SU-DHL-6 (cell line): ENCODE measurements at regions not wholly inside any gene's neighbourhood (a gene's known extent, or its start where the extent isn't known, plus 50 kb on each side); places are given as distances from the start of the nearest gene placed in this dataset.

ENCODE experiments used
- H2AFZ ChIP-seq: fragments of 200-600 bp; sonication (generic); 2 replicates; pipeline ENCODE4 v1.6.1; 2014; ENCODE audit warnings: low read depth, mild to moderate bottlenecking, moderate library complexity, mixed read lengths, antibody characterized with exemption, low read length; ENCODE audit not compliant: severe bottlenecking
- H3F3A ChIP-seq: fragments of 200-600 bp; shearing (Covaris generic); 2 replicates; pipeline ENCODE4 v1.6.0; 2016; ENCODE audit warnings: antibody characterized with exemption, mild to moderate bottlenecking; ENCODE audit not compliant: insufficient read depth
- H3K27ac ChIP-seq: fragments of 200-600 bp; sonication (generic); 2 replicates; pipeline ENCODE4 v1.5.1; 2016; ENCODE audit warnings: low read depth, mild to moderate bottlenecking, low read length, moderate library complexity, mixed read lengths
- H3K27me3 ChIP-seq: fragments of 200-600 bp; sonication (generic), shearing (Covaris generic); 2 replicates; pipeline ENCODE4 v1.6.0; 2014; ENCODE audit warnings: mild to moderate bottlenecking, low read length
- H3K36me3 ChIP-seq: fragments of 200-600 bp; sonication (generic); 2 replicates; pipeline ENCODE4 v1.6.1; 2014; ENCODE audit warnings: mild to moderate bottlenecking, low read length, mixed read lengths
- H3K4me2 ChIP-seq: fragments of 300-600, 200-600 bp; shearing (Covaris generic), sonication (generic); 2 replicates; pipeline ENCODE4 v1.6.0; 2014; ENCODE audit warnings: low read length, low read depth, mild to moderate bottlenecking; ENCODE audit not compliant: poor library complexity, severe bottlenecking
- H3K4me3 ChIP-seq: fragments of 200-600 bp; sonication (generic); 2 replicates; pipeline ENCODE4 v1.5.1; 2014; ENCODE audit warnings: antibody characterized with exemption, low read length, mild to moderate bottlenecking, mixed read lengths; ENCODE audit not compliant: insufficient read depth, poor library complexity, severe bottlenecking
- H3K79me2 ChIP-seq: fragments of 200-600 bp; sonication (generic); 2 replicates; pipeline ENCODE4 v1.6.1; 2014; ENCODE audit warnings: mild to moderate bottlenecking, low read length, moderate library complexity; ENCODE audit not compliant: insufficient read depth
- H3K9ac ChIP-seq: fragments of 200-600 bp; sonication (generic); 2 replicates; pipeline ENCODE4 v1.7.0; 2014; ENCODE audit warnings: mild to moderate bottlenecking, low read length
- H3K9me2 ChIP-seq: fragments of 200-600 bp; sonication (generic); replicated peaks from 2 replicates; pipeline ENCODE4 v1.6.1; 2014; ENCODE audit warnings: low read length; ENCODE audit not compliant: insufficient read depth
- H3K9me3 ChIP-seq: fragments of 200-600 bp; sonication (generic); 2 replicates; pipeline ENCODE4 v1.6.1; 2014; ENCODE audit warnings: low read length, mixed read lengths; ENCODE audit not compliant: insufficient read depth
- H4K20me1 ChIP-seq: fragments of 200-600 bp; sonication (generic); 2 replicates; pipeline ENCODE4 v1.6.1; 2014; ENCODE audit warnings: low read depth, mild to moderate bottlenecking, antibody characterized with exemption, low read length, moderate library complexity, mixed read lengths
- CTCF ChIP-seq: fragments of 200-600 bp; sonication (generic); IDR thresholded peaks from one replicate; pipeline ENCODE4 v1.5.1; 2017; ENCODE audit warnings: antibody characterized with exemption, mild to moderate bottlenecking, low read length, moderate library complexity; ENCODE audit not compliant: insufficient read depth, poor library complexity, severe bottlenecking
- EZH2phosphoT487 ChIP-seq: fragments of 200-600 bp; sonication (generic), shearing (Covaris generic); conservative IDR thresholded peaks from 2 replicates; pipeline ENCODE4 v1.6.1; 2018; ENCODE audit warnings: mild to moderate bottlenecking, antibody characterized with exemption, low read length, moderate library complexity, mixed read lengths

GRCh38 chr2:7448578-7449264, 531.5 kb downstream of the RNF144A start:
- Histone ChIP-seq H3F3A (no peaks in the 10 kb centered on the region), H2AFZ (no peak overlapping the region), H3K9ac (no peak overlapping the region), H3K36me3 (no peaks in the 10 kb centered on the region), H4K20me1 (no peaks in the 10 kb centered on the region), H3K9me3 (no peaks in the 10 kb centered on the region), H3K4me2 (no peak overlapping the region), H3K79me2 (no peaks in the 10 kb centered on the region), H3K9me2 (no peaks in the 10 kb centered on the region), H3K27ac (no peak overlapping the region), H3K4me3 (no peak overlapping the region), H3K27me3 (no peaks in the 10 kb centered on the region)
- no peak for TF ChIP-seq EZH2phosphoT487

- no peaks in the 10 kb centered on the region for H3K27me3 ChIP-seq
- H4K20me1 ChIP-seq = no peaks in the 10 kb centered on the region
- no peak overlapping the region for H3K4me3 ChIP-seq
- no peak overlapping the region for H3K4me2 ChIP-seq
- TF ChIP-seq EZH2phosphoT487 = no peak
- TF ChIP-seq CTCF = no peak
- H3K9me3 ChIP-seq = no peaks in the 10 kb centered on the region
- H3F3A ChIP-seq = no peaks in the 10 kb centered on the region
- H3K79me2 ChIP-seq = no peaks in the 10 kb centered on the region
- no peak overlapping the region for H2AFZ ChIP-seq
- no peaks in the 10 kb centered on the region for H3K9me2 ChIP-seq
- no peaks in the 10 kb centered on the region for H3K36me3 ChIP-seq
- no peak overlapping the region for H3K9ac ChIP-seq
- no peak overlapping the region for H3K27ac ChIP-seq
These were observed 532.1 kb downstream of the RNF144A start for GRCh38 chr2:7449298-7449697.

GRCh38 chr2:7450188-7450832, 533.1 kb downstream of the RNF144A start:
- Histone ChIP-seq H3K27me3 (no peaks in the 10 kb centered on the region), H3K9me3 (no peaks in the 10 kb centered on the region), H3F3A (no peaks in the 10 kb centered on the region), H3K36me3 (no peaks in the 10 kb centered on the region), H3K9me2 (no peaks in the 10 kb centered on the region), H2AFZ (no peak overlapping the region), H4K20me1 (no peaks in the 10 kb centered on the region), H3K4me3 (no peak overlapping the region), H3K4me2 (no peak overlapping the region), H3K9ac (no peak overlapping the region), H3K79me2 (no peaks in the 10 kb centered on the region), H3K27ac (no peak overlapping the region)
- TF ChIP-seq CTCF (no peak), EZH2phosphoT487 (no peak)

- TF ChIP-seq EZH2phosphoT487 (no peak), CTCF (no peak)
- no peaks in the 10 kb centered on the region for H4K20me1 ChIP-seq
These were observed 533.6 kb downstream of the RNF144A start for GRCh38 chr2:7450833-7451190.

More at GRCh38 chr2:7450833-7451190, 533.6 kb downstream of the RNF144A start:
- Histone ChIP-seq H3K4me3 (no peak overlapping the region), H3K27me3 (no peaks in the 10 kb centered on the region), H3K9me3 (no peaks in the 10 kb centered on the region), H3K9me2 (no peaks in the 10 kb centered on the region), H3F3A (no peaks in the 10 kb centered on the region), H3K36me3 (no peaks in the 10 kb centered on the region), H3K79me2 (no peaks in the 10 kb centered on the region), H3K9ac (no peak overlapping the region), H2AFZ (no peak overlapping the region), H3K4me2 (no peak overlapping the region), H3K27ac (no peak overlapping the region)
